ENCODE measurements at regions not wholly inside any gene's neighbourhood (a gene's known extent, or its start where the extent isn't known, plus 50 kb on each side); places are given as distances from the start of the nearest gene placed in this dataset.
"Not testable (repeated sequence)": the region's sequence is repeated elsewhere in the genome, so short reads cannot be mapped to it uniquely, and the experiment has no call there.

DNA sequence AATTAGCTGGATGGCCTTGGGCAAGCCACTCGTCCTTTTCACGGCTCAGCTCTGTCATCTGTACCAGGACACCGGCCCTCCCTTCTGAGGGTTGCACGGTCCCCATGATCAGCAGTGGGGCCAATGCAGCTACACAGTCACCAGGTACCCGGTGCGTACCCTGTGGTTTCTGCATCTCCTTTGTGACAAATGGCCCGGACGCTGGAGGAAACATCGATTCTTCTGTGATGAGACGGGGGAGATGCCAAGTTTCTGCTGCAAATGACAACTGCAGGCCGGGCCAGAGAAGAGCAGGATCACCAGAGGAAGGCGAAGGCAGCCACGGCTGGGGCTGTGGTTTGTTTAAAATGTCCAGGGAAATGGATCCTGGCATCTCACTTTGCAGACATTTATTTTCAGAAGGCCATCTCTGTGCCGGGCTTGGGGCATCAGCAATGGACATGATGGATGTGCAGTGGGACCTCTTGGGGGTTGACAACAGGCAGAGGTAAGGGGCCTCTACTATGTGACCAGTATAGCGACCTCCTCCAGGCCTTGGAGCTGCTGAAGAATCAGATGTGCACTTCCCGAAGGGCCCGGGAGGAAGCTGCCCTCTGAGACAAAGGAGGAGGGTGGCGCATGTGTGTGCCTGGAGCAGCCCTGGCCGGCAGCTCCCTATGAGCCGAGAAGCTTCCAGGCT, 221.9 kb upstream of the C1orf174 start:
- no peak for DNase-seq

DNA sequence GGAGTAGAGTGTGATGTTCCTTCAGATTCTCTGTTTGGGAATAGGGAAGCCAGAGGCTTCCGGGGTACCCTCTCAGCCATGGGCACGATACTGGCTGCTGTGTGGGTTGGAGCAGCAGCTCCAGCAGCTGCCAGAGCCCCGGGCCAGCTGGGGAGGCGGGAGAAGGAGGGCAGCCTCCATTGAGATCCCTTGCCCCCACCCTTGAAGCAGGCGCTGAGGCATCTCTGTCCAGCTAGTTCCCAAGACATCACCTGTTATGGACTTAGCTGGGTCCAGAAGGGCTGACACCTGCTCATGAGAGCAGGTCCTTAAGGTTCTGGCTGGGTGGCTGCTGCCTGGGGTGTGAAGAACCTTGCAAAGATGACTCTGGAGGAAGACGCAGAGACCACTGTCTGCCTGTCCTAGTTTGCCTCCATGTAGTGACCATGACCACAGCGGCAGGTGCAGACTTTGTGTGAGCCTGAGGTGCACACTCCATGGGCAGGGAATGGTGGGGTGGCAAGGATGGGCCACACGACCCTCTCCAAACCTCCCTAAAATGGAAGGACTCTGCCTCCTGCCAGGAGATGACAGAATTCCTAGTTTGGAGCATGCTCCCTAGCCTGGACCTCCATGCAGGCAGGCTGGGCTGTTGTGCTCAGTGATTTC, 222.6 kb upstream of the C1orf174 start:
- no peak for DNase-seq

GRCh38 chr1:4124631-4125145, 224.6 kb upstream of the C1orf174 start:
- no peak for DNase-seq

GRCh38 chr1:4126251-4126650, 226.2 kb upstream of the C1orf174 start:
- no peak for DNase-seq

DNA sequence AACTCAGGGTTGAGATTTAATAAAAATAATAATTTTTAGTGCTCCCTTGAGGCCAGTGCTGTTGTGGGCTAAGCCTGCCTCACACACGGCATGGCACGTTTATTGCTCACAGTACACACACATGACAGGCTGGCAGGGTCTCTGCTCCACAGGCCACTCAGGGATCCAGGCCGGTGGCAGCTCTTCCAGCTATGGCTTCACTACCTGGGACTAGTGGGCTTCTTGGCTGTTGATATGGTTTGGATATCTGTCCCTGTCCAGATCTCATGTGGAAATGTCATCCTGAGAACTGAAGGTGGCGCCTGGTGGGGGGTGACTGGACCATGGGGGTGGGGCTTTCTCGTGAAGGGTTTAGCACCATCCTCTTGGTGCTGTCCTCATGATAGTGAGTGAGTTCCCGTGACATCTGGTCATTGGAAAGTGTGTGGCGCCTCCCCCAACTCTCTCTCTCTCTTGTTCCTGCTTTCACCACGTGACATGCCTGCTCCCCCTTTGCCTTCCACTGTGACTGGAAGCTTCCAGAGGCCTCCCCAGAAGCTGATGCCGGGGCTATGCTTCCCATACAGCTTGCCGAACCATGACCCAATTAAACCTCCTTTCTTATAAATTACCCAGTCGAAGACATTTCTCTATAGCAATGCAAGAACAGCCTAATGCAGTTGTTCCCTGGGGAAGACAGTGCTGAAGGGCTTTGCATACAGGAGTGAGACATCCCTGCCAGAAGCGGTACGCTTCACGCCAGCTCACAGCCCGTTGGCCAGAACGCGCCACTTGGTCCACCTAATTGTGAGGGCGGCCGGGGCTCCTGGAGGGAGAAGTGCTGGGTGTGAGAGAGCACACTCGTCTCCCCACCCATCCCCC, 226.9 kb upstream of the C1orf174 start:
- DNase-seq: no peak

DNA sequence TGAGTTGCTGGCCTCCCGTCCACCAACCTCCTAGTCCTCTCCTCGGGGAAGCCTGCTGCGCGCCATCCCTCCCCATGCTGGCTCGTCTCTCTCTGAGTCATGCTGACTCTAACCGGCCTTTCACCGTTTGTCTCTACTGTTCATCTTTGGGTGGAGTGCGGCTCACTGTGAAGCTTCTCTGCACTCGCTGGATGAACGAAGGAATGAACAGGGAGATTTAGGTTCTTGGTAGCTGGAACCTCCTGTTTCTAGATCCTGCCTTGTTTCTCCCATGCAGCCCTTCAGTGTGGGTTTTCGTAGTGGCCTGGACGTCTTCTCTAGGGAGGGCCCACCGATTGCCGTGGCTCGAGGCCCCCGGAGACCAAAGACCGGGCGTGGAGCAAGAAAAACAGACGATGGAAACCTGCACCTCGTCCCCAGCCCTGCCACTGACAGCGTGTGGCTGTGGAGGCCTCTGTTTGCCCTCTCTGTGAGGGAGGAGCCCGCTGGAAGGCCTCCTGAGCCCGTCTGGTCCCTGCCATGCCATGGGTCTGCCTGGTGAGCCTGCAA, 227.6 kb upstream of the C1orf174 start:
- no peak for DNase-seq

- DNase-seq: no peak
Observed at GRCh38 chr1:4128616-4129015, 228.5 kb upstream of the C1orf174 start.

DNA sequence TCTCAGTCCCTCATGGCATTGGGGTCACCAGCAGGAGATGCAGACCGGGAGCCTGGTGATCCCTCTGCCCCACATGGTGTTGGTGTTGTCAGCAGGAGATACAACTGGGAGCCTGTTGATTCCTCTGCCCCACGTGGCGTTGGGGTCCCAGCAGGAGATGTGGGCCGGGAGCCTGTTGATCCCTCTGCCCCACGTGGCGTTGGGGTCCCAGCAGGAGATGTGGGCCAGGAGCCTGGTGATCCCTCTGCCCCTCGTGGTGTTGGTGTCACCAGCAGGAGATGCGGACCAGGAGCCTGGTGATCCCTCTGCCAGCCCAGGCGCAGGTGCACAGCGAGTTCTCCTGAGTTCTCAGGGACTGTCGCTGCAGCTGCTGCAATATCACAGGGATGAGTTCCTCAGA, 229.6 kb upstream of the C1orf174 start:
- no peak for DNase-seq

- no peak for DNase-seq
Observed at GRCh38 chr1:4130096-4130495, 230.0 kb upstream of the C1orf174 start.

DNA sequence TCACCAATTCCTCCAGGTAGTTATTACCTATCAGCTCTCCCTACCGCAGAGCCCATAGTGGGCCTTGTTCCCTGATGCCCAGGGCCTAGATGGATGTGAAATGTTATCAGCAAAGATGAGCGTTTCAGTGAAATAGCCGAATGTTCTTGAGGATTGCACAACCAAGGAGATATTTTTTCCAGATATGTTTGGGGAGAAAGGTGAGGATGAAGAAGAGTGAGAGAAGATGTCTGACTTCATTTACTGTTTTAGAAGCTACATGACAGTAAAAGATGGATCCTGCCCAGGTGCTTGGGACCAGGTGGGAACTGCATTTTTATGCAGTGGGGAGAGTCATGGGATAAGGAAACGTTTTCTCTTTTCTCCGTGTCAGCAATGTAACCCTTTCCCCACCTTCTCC, 231.7 kb upstream of the C1orf174 start:
- DNase-seq: no peak

DNA sequence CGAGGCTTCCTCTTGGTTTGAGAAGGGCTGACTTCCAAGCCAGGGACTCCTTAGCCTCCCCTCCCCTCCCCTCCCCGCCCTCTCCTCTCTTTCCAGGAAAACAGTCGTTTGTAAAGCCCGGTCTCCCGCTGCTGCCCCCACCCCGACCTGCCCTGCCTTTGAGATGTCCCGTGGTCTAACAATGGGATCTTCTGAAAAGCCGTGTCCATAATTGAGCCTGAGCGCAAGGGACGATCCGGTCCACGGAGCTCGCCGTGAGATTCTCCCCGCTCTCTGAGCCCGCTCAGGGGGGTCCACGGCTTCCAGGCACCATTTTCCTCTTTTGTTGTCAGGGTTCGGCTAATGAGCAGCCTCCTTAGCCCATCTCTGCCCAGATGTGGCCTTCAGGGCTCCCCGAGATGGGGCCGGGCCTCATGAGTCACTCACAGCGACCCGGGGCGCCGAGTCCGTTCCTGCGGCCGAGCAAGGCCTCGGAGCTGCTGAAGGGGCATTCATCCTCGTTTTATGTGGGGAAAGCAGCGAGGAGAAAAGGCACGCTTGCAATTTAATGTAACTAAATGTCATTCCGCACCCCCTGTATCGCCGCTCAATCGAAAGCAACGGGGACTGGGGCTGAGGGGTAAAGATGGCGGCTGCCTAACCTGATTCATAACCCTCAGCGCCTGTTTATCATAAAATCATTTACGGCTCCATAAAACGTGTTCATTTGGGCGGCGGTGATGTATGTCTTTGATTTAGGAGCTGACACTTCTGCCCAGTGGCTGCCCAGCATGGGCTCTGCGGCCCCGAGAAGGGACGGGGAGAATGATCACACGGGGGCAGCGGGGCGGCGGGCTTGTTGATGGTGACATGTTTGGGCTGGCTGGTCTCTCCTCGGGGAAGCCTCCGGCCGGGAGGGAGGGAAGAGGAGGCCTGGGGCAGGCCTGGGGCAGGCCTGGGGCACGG, 232.6 kb upstream of the C1orf174 start:
- no peak for DNase-seq

DNA sequence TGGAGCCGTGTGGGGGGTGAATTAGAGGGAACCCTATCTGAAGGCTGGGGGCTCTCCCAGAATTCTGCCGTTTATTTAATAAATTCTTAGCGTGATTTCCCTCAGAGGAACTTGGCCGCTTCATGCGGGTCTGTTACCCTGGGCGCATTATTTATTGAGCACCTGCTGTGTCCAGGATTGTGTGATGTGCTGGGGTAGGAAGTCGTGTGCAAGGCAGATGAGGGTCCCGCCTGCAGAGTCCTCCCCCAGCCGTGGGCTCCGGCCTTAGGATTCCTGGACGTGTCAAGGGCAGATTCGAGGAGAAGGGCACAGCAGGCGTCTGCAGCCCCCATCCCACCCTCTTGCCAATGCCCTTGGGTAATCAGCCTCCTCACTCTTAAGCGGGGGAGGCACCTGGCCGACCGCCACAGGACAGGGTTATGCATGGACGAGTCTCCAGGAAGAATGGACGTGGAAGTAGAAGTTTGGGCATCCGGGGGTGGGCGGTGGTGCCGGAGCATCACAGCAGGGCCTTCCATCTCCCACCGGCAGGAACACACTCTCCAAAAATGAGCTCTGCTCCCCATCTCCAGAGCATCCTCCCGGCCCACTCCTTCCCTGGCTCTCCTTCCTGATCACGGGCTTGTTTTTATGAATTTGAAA, 233.3 kb upstream of the C1orf174 start:
- DNase-seq: no peak

DNA sequence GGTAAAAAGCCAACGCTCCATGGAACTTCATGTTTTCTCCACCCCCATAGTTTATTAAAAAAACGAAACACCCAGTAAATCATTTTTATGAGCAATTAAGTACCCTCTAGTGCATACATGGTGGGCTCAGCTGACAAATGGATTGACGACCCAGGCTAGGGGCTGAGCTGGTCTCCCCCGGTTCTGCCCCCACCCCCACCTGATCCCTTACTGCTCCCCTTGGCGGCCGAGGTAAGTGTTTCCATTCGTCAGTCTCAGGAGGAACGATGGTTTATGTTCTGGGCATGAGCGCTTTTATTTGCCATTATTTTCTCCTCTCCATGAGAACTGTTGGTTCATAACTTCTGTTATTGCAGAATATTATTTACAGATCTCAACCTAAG, 233.9 kb upstream of the C1orf174 start:
- no peak for DNase-seq

- DNase-seq: not testable (repeated sequence)
Observed at GRCh38 chr1:4135853-4136252, 235.8 kb upstream of the C1orf174 start.

DNA sequence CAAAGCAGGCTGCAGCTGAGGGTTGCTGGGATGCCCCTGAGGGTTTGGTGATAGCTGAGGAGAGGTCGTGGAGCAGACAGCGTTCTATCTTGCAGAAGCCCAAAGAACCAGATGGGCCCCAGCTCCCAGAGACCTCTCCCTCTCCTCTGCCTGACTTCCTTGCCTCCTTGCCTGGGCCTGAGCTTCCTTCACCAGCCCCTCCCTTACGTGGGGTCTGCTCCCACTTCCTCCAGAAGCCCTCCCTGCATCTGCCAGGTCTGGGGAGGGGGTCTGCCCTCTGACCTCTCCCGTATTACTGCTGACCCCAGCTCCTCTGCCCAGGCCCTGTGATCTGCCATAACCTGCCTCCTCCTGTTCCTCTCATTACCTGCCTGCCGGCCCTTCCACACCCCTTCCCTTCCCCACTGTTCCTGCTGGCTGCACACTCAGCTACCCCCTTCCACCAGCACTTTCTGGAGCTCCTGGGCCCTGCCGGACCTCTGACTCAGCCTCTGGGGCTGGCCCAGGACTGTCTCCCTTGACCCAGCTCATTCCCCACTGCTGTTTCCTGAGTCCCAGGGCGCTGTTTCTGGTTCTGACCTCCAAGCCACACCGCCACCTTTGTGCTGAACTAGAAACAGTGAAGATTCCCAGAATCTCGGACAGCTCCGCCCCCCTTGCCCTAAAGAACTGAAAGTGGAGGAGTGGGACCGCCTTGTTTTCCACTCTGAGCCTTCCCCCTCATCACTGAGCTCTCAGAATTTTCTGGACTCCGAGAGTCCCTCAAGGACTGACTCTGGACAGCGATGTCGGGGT, 237.7 kb upstream of the C1orf174 start:
- DNase-seq: no peak

GRCh38 chr1:4139646-4140045, 239.6 kb upstream of the C1orf174 start:
- no peak for DNase-seq

- no peak for DNase-seq
Observed at GRCh38 chr1:4140241-4140640, 240.2 kb upstream of the C1orf174 start.

DNA sequence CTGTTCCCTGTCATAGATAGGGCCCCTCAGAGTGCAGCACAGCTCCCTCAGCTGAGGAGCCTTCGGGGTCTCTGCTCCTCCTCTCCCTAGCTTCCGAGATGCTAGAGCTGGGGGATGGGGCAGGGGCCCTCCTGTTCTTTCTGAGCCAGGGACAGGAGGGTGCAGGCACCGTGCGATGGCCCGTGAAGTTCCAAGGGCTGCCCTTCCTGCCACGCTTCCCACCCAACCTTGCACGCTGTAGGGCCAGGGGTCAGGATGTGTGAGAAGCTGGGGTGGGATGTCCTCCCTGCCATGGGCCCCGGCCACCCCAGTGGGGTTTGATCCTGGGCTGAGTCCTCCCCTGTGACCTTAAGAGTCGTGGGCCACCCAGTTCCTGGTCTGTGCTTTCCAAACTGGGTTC, 240.7 kb upstream of the C1orf174 start:
- no peak for DNase-seq

DNA sequence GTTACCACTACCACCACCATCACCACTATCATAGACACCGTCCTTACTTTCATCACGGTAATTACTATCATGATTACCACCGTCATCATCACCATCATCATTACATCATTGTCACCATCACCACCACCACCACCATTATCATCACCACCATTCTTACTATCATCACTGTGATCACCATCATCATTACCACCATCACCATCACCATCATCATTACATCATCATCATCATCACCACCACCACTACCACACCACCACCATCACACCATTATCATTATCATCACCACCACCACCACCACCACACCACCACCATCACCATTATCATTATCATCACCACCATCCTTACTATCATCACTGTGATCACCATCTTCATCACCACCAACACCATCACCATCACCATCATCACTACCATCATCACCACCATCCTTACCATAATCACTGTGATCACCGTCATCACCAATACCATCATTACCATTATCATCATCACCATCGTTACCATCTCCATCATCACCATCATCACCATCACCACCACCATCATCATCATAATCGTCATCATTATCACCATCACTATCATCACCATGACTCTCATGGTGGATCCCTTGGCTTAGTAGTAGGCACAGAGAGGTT, 244.4 kb upstream of the C1orf174 start:
- DNase-seq: no peak

GRCh38 chr1:4146101-4146500, 246.0 kb upstream of the C1orf174 start:
- DNase-seq: no peak
